ENCODE measurements at regions not wholly inside any gene's neighbourhood (a gene's known extent, or its start where the extent isn't known, plus 50 kb on each side); places are given as distances from the start of the nearest gene placed in this dataset.

- DNase-seq (ENCODE audit: low spot score), result no peak
Measured at GRCh38 chr12:124504273-124505000, 63.0 kb downstream of the NCOR2 start.

- DNase-seq (ENCODE audit: low spot score), result no peak
Measured at GRCh38 chr12:124503305-124503704, 64.1 kb downstream of the NCOR2 start.

- DNase-seq (ENCODE audit: low spot score), result no peak
Measured at GRCh38 chr12:124502379-124502778, 65.0 kb downstream of the NCOR2 start.

GRCh38 chr12:124501827-124502226, 65.6 kb downstream of the NCOR2 start:
- DNase-seq (ENCODE audit: low spot score), result no peak

- no peak for DNase-seq (ENCODE audit: low spot score)
Measured at GRCh38 chr12:124501112-124501561, 66.3 kb downstream of the NCOR2 start.

- DNase-seq (ENCODE audit: low spot score), result no peak
Measured at GRCh38 chr12:124499898-124500244, 67.5 kb downstream of the NCOR2 start.

- DNase-seq (ENCODE audit: low spot score), result no peak
Measured at GRCh38 chr12:124499190-124499753, 68.1 kb downstream of the NCOR2 start.

GRCh38 chr12:124498275-124499189, 68.9 kb downstream of the NCOR2 start:
- no peak for DNase-seq (ENCODE audit: low spot score)

- DNase-seq (ENCODE audit: low spot score), result no peak
Measured at GRCh38 chr12:124497658-124498057, 69.8 kb downstream of the NCOR2 start.

- no peak for DNase-seq (ENCODE audit: low spot score)
Measured at GRCh38 chr12:124497039-124497438, 70.4 kb downstream of the NCOR2 start.

GRCh38 chr12:124496584-124496983, 70.8 kb downstream of the NCOR2 start:
- no peak for DNase-seq (ENCODE audit: low spot score)

- DNase-seq (ENCODE audit: low spot score), result no peak
Measured at GRCh38 chr12:124495194-124495983, 72.0 kb downstream of the NCOR2 start.

- no peak for DNase-seq (ENCODE audit: low spot score)
Measured at GRCh38 chr12:124494751-124495129, 72.7 kb downstream of the NCOR2 start.

GRCh38 chr12:124493809-124494750, 73.3 kb downstream of the NCOR2 start:
- no peak for DNase-seq (ENCODE audit: low spot score)

GRCh38 chr12:124492879-124493808, 74.3 kb downstream of the NCOR2 start:
- no peak for DNase-seq (ENCODE audit: low spot score)

- DNase-seq (ENCODE audit: low spot score), result no peak
Measured at GRCh38 chr12:124491856-124492420, 75.5 kb downstream of the NCOR2 start.

- DNase-seq (ENCODE audit: low spot score), result no peak
Measured at GRCh38 chr12:124491310-124491709, 76.1 kb downstream of the NCOR2 start.

- DNase-seq (ENCODE audit: low spot score), result no peak
Measured at GRCh38 chr12:124490584-124491305, 76.7 kb downstream of the NCOR2 start.

Data from ecto neural progenitor cell (in vitro differentiated cells).